HG02610 (cell line): ENCODE measurements at regions not wholly inside any gene's neighbourhood (a gene's known extent, or its start where the extent isn't known, plus 50 kb on each side); places are given as distances from the start of the nearest gene placed in this dataset.
"Not testable (repeated sequence)": the region's sequence is repeated elsewhere in the genome, so short reads cannot be mapped to it uniquely, and the experiment has no call there.

ENCODE experiments used
- ATAC-seq: cut with Tn5 transposase; IDR thresholded peaks from one replicate; pipeline ENCODE4 v1.9.1; 2021; ENCODE audit warnings: mild to moderate bottlenecking, moderate library complexity; ENCODE audit not compliant: unreplicated experiment

DNA sequence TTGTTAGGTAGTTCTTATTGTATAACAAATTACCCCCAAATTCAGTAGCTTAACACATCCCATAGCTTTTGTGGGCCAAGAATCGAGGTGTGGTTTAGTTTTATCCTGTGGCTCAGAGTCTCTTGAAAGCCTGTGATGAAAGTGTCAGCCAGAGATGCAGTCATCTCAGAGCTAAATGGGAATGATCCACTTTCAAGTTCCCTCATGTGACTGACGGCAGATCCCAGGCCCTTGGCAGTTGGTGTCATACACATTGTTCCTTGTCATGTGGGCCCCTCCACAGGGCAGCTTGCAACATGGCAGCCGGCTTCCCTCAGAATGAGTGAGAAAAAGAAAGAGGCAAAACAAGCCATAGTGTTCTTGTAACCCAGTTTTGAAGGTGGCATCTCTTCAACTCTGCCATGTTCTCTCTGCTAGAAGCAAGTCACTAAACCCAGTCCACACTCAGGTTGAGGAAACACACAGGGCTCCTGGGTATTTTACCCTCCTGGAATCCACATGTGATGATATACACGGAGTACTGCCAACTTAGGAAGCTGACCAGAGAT lies 153.1 kb upstream of the LRRC61 start:
- not testable (repeated sequence) for ATAC-seq

DNA sequence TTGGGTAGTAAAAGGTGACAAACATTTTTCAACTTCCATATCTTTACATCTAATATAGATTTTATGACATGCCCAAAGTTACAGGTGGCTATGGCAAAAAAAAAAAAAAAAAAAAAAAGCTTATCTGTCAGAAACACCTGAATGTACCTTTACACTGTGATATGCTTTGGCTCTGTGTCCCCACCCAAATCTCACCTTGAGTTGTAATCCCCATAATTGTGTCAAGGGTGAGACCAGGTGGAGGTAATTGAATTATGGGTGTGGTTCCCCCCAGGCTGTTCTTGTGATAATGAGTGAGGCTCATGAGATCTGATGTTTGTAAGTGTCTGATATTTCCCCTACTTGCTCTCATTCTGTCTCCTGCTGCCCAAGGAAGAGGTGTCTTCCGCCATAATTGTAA lies 139.6 kb upstream of the LRRC61 start:
- not testable (repeated sequence) for ATAC-seq

DNA sequence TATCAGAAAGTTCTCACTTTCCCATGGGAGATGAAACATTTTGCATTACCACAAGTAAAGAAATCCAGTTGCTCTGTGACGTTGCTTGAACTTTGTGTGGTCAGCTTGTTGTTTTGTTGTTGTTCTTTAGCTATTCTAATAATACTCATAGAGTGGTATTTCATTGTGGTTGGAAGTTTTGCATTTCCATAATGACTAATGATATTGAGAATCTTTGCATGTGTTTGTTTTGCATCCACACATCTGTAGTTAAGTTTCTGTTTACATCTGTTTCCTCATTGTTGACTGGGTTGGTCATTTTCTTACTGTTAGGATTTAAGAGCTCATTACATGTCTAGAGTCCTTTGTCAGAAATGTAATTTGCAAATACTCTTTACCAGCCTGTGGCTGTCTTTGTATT lies 133.2 kb upstream of the LRRC61 start:
- ATAC-seq, result peak; percentile 90

DNA sequence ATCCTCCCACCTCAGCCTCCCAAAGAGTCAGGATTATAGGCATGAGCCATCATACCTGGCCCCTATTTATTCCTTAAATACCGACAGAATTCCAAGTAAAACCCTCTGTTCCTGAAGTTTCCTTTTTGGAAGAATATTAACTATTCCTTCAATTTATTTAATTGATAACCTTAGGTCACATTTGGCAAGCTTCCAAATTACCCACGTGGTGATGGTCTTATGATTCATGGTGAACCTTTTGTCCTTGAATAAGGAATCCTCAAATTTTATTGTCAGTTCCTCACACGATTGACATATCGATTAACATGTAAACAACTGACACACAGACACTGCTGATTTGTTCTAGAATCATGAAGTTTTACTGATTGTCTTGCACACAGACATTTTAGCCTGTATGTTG lies 130.6 kb upstream of the LRRC61 start:
- not testable (repeated sequence) for ATAC-seq

DNA sequence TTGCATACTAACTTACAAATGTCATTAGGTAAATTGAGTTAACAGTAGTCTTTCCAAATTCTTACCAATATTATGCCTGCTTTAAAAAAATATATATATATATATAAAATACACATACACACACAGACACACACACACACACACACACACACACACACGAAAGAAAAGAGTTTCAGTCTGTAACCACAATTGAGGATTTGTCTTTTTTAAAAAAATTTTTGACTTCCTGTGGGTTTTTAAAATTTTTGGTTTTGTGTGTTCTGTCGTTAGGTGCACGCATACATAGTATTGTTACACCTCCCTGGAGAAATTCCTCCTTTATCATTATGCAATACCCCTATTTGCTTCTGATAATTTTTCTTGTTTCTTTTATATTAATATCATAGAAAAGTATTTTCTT lies 129.3 kb upstream of the LRRC61 start:
- not testable (repeated sequence) for ATAC-seq
